PC-3 (cell line): ENCODE measurements at regions not wholly inside any gene's neighbourhood (a gene's known extent, or its start where the extent isn't known, plus 50 kb on each side); places are given as distances from the start of the nearest gene placed in this dataset.

ENCODE experiments used
- CTCF ChIP-seq: fragments of 300-600 bp; sonication (generic); conservative IDR thresholded peaks from 2 replicates; pipeline ENCODE4 v1.5.1; 2017; ENCODE audit warnings: antibody characterized with exemption, low read depth, mild to moderate bottlenecking, low read length
- EZH2 ChIP-seq: fragments of 300-600 bp; sonication (generic); IDR thresholded peaks from one replicate; pipeline ENCODE4 v1.6.1; 2017; ENCODE audit warnings: antibody characterized with exemption, mild to moderate bottlenecking, low read length; ENCODE audit not compliant: unreplicated experiment

- TF ChIP-seq CTCF (no peak), EZH2 (no peak)
Observed at GRCh38 chr14:87687420-87687819, 305.6 kb downstream of the GALC start.
